ENCODE measurements at regions not wholly inside any gene's neighbourhood (a gene's known extent, or its start where the extent isn't known, plus 50 kb on each side); places are given as distances from the start of the nearest gene placed in this dataset.

GRCh38 chr4:32778025-32778424, 2057.9 kb downstream of the PCDH7 start:
- Mint-ChIP-seq H3K27me3 (ENCODE audit: low read depth) (no peaks in the 10 kb centered on the region), H3K9me3 (no peaks in the 10 kb centered on the region), H3K27ac (no peak overlapping the region), H3K4me3 (no peak overlapping the region), H3K4me1 (no peaks in the 10 kb centered on the region; a peak in 1 of 4 replicates), H3K36me3 (ENCODE audit: insufficient read depth in 1 of 3, low read depth in 3 of 3) (peaks cover 0 to 4% (median 0%) of the 10 kb centered on the region in 3 experiments; a peak in 2 of 7 replicates)
- Histone ChIP-seq H3K27me3 (ENCODE audit: insufficient read depth, low read length) (no peaks in the 10 kb centered on the region), H3K18ac (ENCODE audit: insufficient read length, low read depth, low read length) (no peak overlapping the region), H3K23ac (ENCODE audit: insufficient read length, low read depth, low read length) (no peak overlapping the region), H2AK5ac (ENCODE audit: insufficient read length, low read length) (no peak overlapping the region), H3K4ac (ENCODE audit: low read depth, low read length) (no peak overlapping the region), H2BK15ac (ENCODE audit: low read depth, low read length) (no peak overlapping the region), H4K91ac (ENCODE audit: insufficient read length, low read depth, low read length) (no peak overlapping the region), H4K8ac (replicated peaks; ENCODE audit: insufficient read length, low read depth, low read length) (no peak overlapping the region), H3K9ac (ENCODE audit: extremely low read depth, insufficient read length, low read length) (no peak overlapping the region), H2BK20ac (ENCODE audit: low read depth, low read length, poor library complexity, severe bottlenecking) (no peak overlapping the region), H3K4me1 (ENCODE audit: insufficient read depth, low read length) (no peaks in the 10 kb centered on the region; the same call in 1 of the 2 replicates), H2AFZ (ENCODE audit: low read length) (no peak overlapping the region), H3K14ac (ENCODE audit: insufficient read depth, low read length) (no peak overlapping the region), H2BK120ac (ENCODE audit: low read depth, low read length, poor library complexity, severe bottlenecking) (no peak overlapping the region), H2BK5ac (ENCODE audit: insufficient read length, low read length) (no peak overlapping the region), H3K9me3 (ENCODE audit: control insufficient read depth, low read depth, low read length) (no peaks in the 10 kb centered on the region), H3K79me1 (ENCODE audit: insufficient read depth, low read depth, low read length, poor library complexity, severe bottlenecking) (no peaks in the 10 kb centered on the region), H2BK12ac (ENCODE audit: insufficient read length, low read depth, low read length) (no peak overlapping the region), H3T11ph (ENCODE audit: low read length) (no peak overlapping the region), H3K23me2 (ENCODE audit: insufficient read length, low read depth, low read length, poor library complexity, severe bottlenecking) (no peaks in the 10 kb centered on the region), H3K4me2 (ENCODE audit: insufficient read depth, insufficient read length, low read length) (no peak overlapping the region), H3K56ac (ENCODE audit: insufficient read length, low read depth, low read length) (no peak overlapping the region), H3K79me2 (ENCODE audit: insufficient read depth, low read length) (no peaks in the 10 kb centered on the region), H3K27ac (ENCODE audit: insufficient read length, low read depth, low read length) (no peak overlapping the region), H4K5ac (ENCODE audit: insufficient read length, low read depth, low read length) (no peak overlapping the region), H4K20me1 (ENCODE audit: control insufficient read depth, insufficient read depth, insufficient read length) (no peaks in the 10 kb centered on the region)
- WGBS (ENCODE audit: extremely low coverage, insufficient read length, low lambda C conversion rate) = no CpG with 5 or more reads among the region's 1 CpG
- DNase-seq = no peak
- TF ChIP-seq CTCF (conservative IDR thresholded peaks at IDR 0.05) = no peak

Measured in H9 (cell line).